A673 (cell line): ENCODE measurements at regions not wholly inside any gene's neighbourhood (a gene's known extent, or its start where the extent isn't known, plus 50 kb on each side); places are given as distances from the start of the nearest gene placed in this dataset.

Experiments
- BruUV-seq: library from RNA; stranded (reverse); fragments of 400-500 nt; replicated peaks from 2 replicates; lab custom pipeline; 2021; lab: Mats Ljungman, UMichigan
- CTCF ChIA-PET: fragments of 300-600 bp; sonication (Branson Sonifier 250); formaldehyde crosslinking; loops from one replicate; lab custom pipeline; 2022; ENCODE audit warnings: antibody characterized with exemption; lab: Charles Lee
- POLR2A ChIA-PET: fragments of 300-600 bp; sonication (Branson Sonifier 250); formaldehyde crosslinking; loops from one replicate; lab custom pipeline; 2022; ENCODE audit warnings: antibody characterized with exemption; ENCODE audit not compliant: low non-redundant PET; lab: Charles Lee
- DNase-seq: peaks from one replicate; pipeline ENCODE4 v3.0.0-alpha.2; 2015; ENCODE audit warnings: low spot score
- H3K27ac ChIP-seq: fragments of 200-600 bp; sonication (generic); 2 replicates; pipeline ENCODE4 v1.5.1; 2016; ENCODE audit warnings: mixed run types, low read depth, mild to moderate bottlenecking, mixed read lengths, antibody characterized with exemption, low read length; ENCODE audit not compliant: poor library complexity, severe bottlenecking
- H3K27me3 ChIP-seq: fragments of 200-600 bp; sonication (generic); replicated peaks from 2 replicates; pipeline ENCODE4 v1.6.1; 2017; ENCODE audit warnings: mixed run types, low read depth, mild to moderate bottlenecking, mixed read lengths, antibody characterized with exemption, low read length; ENCODE audit not compliant: insufficient read depth, poor library complexity
- H3K36me3 ChIP-seq: fragments of 200-600 bp; sonication (generic); 2 replicates; pipeline ENCODE4 v1.6.1; 2016; ENCODE audit warnings: mixed run types, mild to moderate bottlenecking, mixed read lengths, antibody characterized with exemption, low read length; ENCODE audit not compliant: insufficient read depth, poor library complexity, severe bottlenecking
- H3K4me1 ChIP-seq: fragments of 200-600 bp; sonication (generic); 2 replicates; pipeline ENCODE4 v1.6.1; 2017; ENCODE audit warnings: mixed run types, mild to moderate bottlenecking, mixed read lengths, antibody characterized with exemption, low read length; ENCODE audit not compliant: insufficient read depth, poor library complexity, severe bottlenecking
- H3K4me3 ChIP-seq: fragments of 200-600 bp; sonication (generic); 2 replicates; pipeline ENCODE4 v1.5.1; 2016; ENCODE audit warnings: low read depth, mixed run types, mild to moderate bottlenecking, mixed read lengths, low read length; ENCODE audit not compliant: poor library complexity, severe bottlenecking
- H3K9me3 ChIP-seq: fragments of 200-600 bp; sonication (generic); 2 replicates; pipeline ENCODE4 v1.6.1; 2016; ENCODE audit warnings: mixed run types, low read depth, mild to moderate bottlenecking, mixed read lengths, antibody characterized with exemption, low read length; ENCODE audit not compliant: poor library complexity, severe bottlenecking
- CTCF ChIP-seq: fragments of 300-800, 200-600 bp; sonication (generic); conservative IDR thresholded peaks from 2 replicates; pipeline ENCODE4 v1.5.1; 2017; ENCODE audit warnings: low read depth, mild to moderate bottlenecking, antibody characterized with exemption, low read length, moderate library complexity, mixed read lengths
- EZH2 ChIP-seq: fragments of 200-600 bp; sonication (generic); IDR thresholded peaks from 2 replicates; pipeline ENCODE4 v1.6.1; 2017; ENCODE audit warnings: borderline replicate concordance, low read depth, mild to moderate bottlenecking, mixed read lengths, antibody characterized with exemption, low read length; ENCODE audit not compliant: poor library complexity, severe bottlenecking
- intact Hi-C: fragments of 100-400 bp; cut with micrococcal nuclease; formaldehyde crosslinking; loops from one replicate; pipeline ENCODE4 v1.10.0; 2022; ENCODE audit not compliant: unreplicated experiment

- peaks cover 50% of the 10 kb centered on the region for H3K27me3 ChIP-seq
- BruUV-seq = no TSS peak
- POLR2A ChIA-PET = no interaction called here
- H3K36me3 ChIP-seq = no peaks in the 10 kb centered on the region
- intact Hi-C loops = loop anchor here (10.0 kb wide), 1 partner anchor 109 kb away; no protein-coding TSS in a partner anchor
- no peak for TF ChIP-seq CTCF
- TF ChIP-seq EZH2 = no peak
- DNase-seq = no peak
- H3K27ac ChIP-seq = no peak overlapping the region
- H3K4me3 ChIP-seq = no peak overlapping the region
- CTCF ChIA-PET = no interaction called here
- H3K9me3 ChIP-seq = no peaks in the 10 kb centered on the region
- H3K4me1 ChIP-seq = peaks cover 15% of the 10 kb centered on the region
These were observed 232.5 kb downstream of the SOX4 start for GRCh38 chr6:21826023-21826422.

GRCh38 chr6:21826904-21827303 lies 233.4 kb downstream of the SOX4 start:
- no peak for TF ChIP-seq CTCF
- TF ChIP-seq EZH2 = no peak
- BruUV-seq = no TSS peak
- intact Hi-C loops = loop anchor here (10.0 kb wide), 1 partner anchor 108 kb away; no protein-coding TSS in a partner anchor
- Histone ChIP-seq H3K4me1 (peaks cover 23% of the 10 kb centered on the region), H3K9me3 (no peaks in the 10 kb centered on the region), H3K36me3 (no peaks in the 10 kb centered on the region), H3K27me3 (peaks cover 45% of the 10 kb centered on the region), H3K27ac (no peak overlapping the region), H3K4me3 (no peak overlapping the region)
- ChIA-PET CTCF (no interaction called here), POLR2A (no interaction called here)
- no peak for DNase-seq

GRCh38 chr6:21827425-21828202 lies 234.1 kb downstream of the SOX4 start:
- H3K27ac ChIP-seq = no peak overlapping the region
- peaks cover 24% of the 10 kb centered on the region for H3K4me1 ChIP-seq
- peaks cover 45% of the 10 kb centered on the region for H3K27me3 ChIP-seq
- TF ChIP-seq EZH2 (no peak), CTCF (no peak)
- POLR2A ChIA-PET = no interaction called here
- CTCF ChIA-PET = no interaction called here
- no TSS peak for BruUV-seq
- no peaks in the 10 kb centered on the region for H3K9me3 ChIP-seq
- no peaks in the 10 kb centered on the region for H3K36me3 ChIP-seq
- H3K4me3 ChIP-seq = no peak overlapping the region
- DNase-seq = no peak
- intact Hi-C loops = loop anchor here (10.0 kb wide), 1 partner anchor 107 kb away; no protein-coding TSS in a partner anchor
